DMS 273 treated with DMSO at 0.1 percent for 48 hours (cell line): ENCODE measurements at regions not wholly inside any gene's neighbourhood (a gene's known extent, or its start where the extent isn't known, plus 50 kb on each side); places are given as distances from the start of the nearest gene placed in this dataset.
"Not testable (repeated sequence)": the region's sequence is repeated elsewhere in the genome, so short reads cannot be mapped to it uniquely, and the experiment has no call there.

Experiments used
- DNase-seq: peaks from one replicate; lab custom pipeline; 2025; lab: John Stamatoyannopoulos, UW

GRCh38 chr18:57881818-57882413, 78.8 kb upstream of the ATP8B1 start:
- peak; percentile 36 for DNase-seq

DNA sequence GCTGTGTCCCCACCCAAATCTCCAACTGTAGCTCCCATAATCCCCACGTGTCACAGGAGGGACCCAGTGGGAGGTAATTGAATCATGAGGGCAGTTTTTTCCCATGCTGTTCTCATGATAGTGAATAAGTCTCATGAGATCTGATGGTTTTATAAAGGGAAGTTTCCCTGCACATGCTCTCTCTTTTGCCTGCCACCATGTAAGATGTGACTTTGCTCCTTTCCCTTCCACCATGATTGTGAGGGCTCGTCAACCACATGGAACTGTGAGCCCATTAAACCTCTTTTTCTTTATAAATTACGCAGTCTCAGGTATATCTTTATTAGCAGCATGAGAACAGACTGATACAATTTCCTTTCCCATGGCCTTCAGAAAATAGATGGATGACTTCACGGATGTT, 76.8 kb upstream of the ATP8B1 start:
- not testable (repeated sequence) for DNase-seq

DNA sequence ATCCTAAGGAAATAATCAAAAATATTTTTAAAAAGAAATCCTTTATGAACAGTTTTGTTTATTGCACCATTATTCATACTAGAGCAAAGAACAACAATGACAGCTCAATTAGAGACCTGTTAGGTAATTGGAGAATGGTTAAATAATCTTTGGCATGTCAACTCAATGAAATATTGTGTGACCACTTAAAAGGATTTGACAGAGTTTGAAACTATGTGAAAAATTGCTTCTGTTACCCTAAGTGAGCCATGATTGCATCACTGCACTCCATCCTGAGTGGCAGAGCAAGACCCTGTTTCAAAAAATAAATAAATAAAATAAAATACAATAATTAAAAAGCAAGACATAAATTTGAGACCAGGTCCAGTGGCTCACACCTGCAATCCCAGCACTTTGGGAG, 66.1 kb upstream of the ATP8B1 start:
- no peak for DNase-seq

DNA sequence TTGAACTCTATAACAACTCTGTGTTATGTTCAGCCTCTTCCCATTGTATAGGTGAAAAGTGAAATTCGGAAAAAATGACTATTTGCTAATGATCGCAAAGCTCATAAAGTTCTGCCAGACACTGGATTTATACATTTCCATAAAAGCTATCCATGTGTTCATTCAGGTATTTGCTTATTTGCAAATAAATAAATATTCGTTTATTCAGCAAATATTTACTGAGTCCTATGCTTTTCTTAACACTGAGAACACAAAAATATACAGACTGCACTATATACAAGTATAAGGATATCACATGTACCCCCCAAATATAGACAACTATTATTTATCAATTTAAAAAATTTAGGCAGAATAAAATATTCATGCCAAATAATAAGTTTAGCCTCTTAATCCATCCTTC, 63.2 kb upstream of the ATP8B1 start:
- DNase-seq: no peak

DNA sequence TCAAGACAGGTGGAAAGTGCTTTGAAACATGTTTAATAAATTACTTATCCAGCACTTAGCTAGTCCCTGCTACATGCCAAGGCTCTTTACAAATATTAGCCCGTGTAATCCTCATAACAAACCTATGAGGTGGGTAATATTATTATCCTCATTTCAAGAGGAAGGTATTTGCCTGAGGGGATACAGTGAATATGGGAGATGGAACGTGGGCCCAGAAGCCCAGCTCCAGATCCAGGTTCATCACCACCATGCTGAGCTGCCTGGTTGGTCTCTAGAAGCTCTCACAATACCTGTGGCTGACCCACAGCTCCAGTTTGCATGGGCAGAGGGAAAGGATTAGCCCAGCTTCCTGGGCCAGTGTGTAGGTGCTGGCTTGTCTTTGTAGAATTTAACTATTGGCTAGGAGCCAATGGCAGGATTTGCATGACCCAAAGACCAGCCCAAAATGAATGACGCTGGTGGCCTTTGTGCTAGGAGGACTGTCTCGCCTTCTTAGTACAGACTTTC, 61.6 kb upstream of the ATP8B1 start:
- DNase-seq: no peak

- no peak for DNase-seq
These were observed 60.6 kb upstream of the ATP8B1 start for GRCh38 chr18:57863706-57864105.

DNA sequence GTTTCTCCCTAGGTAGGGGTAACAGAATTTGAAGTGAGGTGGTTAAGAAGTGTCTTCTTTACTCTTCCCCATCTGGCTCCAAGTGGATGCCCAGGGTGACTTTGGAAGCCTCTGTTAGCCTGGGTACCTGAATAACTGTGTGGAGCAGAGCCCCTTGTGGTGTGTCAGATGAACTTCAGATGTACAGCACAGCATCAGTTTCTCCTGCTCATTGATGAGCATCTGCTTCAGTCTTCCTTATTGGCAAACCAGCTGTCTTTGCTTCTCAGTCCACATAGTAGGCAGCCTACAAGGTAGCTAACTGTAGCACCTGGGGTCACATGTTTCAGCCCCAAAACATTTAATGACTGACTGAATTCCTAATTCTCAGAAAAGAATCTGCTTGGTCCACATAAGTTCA, 56.2 kb upstream of the ATP8B1 start:
- peak; percentile 12 for DNase-seq

DNA sequence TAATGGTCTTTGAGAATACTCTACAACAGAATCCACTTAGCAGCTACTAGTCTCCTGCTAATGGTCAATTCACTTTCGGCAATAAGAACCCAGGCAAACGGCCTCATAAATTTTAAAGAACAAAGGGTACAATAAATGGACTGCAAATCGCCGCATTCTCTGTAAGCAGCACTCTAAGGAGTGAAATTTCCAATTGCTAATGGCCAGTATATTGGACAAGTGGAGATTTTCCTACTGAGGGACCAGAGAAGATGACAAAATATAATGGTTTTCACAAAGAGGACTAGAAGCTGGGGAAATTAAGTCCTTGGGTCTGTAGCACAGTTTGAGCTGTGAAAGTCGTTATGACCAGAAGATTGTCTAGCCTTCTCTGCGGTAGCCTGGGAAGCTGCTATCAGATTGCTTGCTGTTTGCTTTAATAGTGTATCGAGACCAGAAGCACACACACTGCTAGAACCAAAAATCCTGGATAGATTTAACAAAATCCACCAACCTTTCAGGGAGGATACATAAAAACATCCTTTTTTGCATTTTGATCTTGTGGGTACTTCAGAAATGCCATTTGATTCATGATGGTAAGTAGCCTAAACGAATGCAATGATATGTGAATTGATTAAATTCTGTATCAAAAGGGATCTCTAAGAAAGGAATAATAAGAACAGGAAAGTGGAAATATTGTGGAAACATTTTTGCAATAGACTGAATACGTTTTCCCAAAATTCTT, 53.6 kb upstream of the ATP8B1 start:
- DNase-seq: no peak

DNA sequence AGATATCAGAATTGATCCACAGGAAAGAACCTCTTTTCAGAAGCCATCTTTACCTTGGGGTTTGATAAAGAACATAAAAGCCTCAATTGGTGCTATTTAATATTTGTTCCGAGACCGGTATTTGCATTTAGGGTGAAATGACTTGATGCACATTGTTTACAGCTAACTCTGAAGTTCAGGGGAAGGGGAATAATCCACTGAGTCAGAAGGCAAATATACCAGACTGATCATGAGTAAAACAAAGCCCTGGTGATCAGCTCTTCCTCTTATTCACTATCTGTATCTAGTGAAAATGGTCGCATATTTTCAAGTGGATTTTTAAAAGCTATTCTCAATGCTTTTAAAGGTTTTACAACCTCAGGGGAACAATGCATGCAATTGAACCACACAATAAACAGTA, 53.0 kb upstream of the ATP8B1 start:
- DNase-seq: no peak

- no peak for DNase-seq
These were observed 52.4 kb upstream of the ATP8B1 start for GRCh38 chr18:57855551-57855950.

DNA sequence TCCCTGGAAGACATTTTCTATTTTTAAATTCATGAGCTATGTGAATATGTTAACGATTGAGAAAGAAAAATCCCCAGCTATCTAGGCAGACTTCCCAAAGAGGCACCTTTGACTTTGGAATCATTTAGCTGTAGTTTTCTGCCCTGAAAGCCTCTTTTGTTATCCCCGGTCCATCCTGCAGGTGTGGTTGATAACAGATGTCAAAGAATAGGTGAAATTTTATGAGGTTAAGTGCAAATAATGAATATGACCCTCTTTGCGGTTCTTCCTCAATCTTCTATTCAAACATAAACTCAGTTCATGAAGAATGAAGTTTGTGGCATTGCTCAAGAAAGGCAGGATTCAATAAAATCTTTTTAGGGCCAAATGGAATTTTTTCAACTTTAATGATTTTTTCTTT, 51.6 kb upstream of the ATP8B1 start:
- no peak for DNase-seq

DNA sequence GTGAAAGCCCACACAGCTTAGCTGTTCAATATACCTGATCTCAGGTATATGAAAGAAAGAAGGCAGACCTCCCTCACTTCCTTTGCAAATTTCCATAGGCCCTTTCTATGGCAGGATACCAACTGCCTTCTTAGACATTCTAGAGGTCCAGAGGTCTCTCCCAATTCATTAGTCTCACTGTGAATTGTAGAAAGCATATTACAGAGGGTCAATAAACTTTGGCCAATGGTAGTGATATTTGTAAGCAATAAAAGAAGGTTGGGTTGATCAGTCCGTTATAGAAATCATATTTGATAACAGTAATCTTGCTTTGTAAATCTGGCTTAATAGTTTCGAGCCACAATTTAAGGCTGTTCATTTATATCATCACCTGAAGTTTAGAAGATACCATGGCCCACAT, 50.7 kb upstream of the ATP8B1 start:
- no peak for DNase-seq

- no peak for DNase-seq
These were observed 50.0 kb upstream of the ATP8B1 start for GRCh38 chr18:57853133-57853532.
